ENCODE measurements at regions not wholly inside any gene's neighbourhood (a gene's known extent, or its start where the extent isn't known, plus 50 kb on each side); places are given as distances from the start of the nearest gene placed in this dataset.
"Not testable (repeated sequence)": the region's sequence is repeated elsewhere in the genome, so short reads cannot be mapped to it uniquely, and the experiment has no call there.

- in situ Hi-C loops (cut with MboI; ENCODE audit: low sequenced_read_pairs) = no loop called here
These were observed 383.6 kb downstream of the SLITRK1 start for GRCh38 chr13:83498481-83499190.

DNA sequence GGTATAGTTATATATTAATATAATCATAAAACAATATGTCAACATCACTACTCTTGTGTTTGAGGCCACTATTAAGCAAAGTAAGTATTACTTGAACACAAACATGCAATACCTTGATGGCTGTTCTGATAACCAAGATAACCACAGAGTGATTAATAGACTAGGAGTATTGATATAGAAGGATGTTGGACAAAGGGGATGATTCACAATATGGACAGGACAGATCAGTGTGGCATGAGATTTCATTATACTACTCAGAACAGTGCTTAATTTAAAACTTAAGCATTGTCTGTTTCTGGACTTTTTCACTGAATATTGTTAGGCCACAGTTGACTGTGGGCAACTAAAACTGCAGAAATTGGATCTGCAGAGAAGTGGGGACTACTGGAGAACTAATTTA lies 384.2 kb downstream of the SLITRK1 start:
- in situ Hi-C loops (cut with MboI; ENCODE audit: low sequenced_read_pairs) = no loop called here

DNA sequence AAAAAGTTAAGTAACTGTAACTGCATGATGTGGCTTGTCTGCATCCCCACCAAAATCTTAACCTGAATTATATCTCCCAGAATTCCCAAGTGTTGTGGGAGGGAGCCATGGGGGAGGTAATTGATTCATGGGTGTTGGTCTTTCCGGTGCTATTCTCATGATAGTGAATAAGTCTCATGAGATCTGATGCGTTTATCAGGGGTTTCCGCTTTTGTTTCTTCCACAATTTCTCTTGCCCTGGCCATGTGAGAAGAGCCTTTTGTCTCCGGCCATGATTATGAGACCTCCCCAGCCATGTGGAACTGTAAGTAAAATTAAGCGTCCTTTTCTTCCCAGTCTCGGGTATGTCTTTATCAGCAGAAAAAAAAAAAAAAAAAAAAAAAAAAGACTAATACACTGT lies 385.8 kb downstream of the SLITRK1 start:
- in situ Hi-C loops (cut with MboI; ENCODE audit: low sequenced_read_pairs) = no loop called here

DNA sequence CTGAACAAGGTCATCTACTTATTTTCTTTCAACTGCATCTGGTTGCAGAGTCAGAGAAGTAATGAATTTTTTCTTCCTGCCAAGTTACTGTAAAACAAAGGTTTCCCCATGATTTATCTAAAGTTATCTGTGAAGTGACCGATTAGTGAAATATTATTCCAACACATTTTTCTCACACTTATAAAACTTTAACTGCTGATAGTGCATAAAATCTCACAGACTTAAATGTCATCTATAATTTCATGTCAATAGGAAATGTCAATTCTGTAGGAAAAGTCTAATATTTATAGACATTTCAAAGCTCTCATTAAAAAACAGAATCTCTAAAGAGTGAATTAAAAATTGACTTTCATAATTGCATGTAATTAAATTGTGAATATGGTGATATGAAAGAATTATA lies 397.2 kb downstream of the SLITRK1 start:
- in situ Hi-C loops (cut with MboI; ENCODE audit: low sequenced_read_pairs) = no loop called here

DNA sequence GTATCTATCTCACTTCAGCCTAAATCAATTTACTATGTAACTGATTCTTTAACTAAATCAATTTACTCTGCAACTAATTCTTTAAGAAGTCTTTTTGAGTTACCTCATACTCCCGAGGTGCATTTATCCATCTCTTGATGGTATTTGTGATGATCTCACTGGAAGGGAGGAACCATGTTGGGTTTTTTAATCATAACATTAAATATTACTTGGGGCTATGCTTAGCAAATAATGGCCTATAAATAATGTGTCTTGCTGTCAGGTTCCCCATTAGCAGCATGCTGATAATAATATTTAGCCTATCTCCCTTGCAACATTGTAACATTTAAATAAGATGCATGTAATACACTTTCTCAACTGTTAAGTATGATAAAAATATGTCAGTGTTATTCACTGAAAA lies 411.3 kb downstream of the SLITRK1 start:
- in situ Hi-C loops (cut with MboI; ENCODE audit: low sequenced_read_pairs) = no loop called here

GRCh38 chr13:83470133-83470797 lies 412.0 kb downstream of the SLITRK1 start:
- in situ Hi-C loops (cut with MboI; ENCODE audit: low sequenced_read_pairs) = no loop called here

GRCh38 chr13:83453723-83454122 lies 428.6 kb downstream of the SLITRK1 start:
- in situ Hi-C loops (cut with MboI; ENCODE audit: low sequenced_read_pairs) = no loop called here

- in situ Hi-C loops (cut with MboI; ENCODE audit: low sequenced_read_pairs) = no loop called here
These were observed 429.0 kb downstream of the SLITRK1 start for GRCh38 chr13:83453300-83453699.

DNA sequence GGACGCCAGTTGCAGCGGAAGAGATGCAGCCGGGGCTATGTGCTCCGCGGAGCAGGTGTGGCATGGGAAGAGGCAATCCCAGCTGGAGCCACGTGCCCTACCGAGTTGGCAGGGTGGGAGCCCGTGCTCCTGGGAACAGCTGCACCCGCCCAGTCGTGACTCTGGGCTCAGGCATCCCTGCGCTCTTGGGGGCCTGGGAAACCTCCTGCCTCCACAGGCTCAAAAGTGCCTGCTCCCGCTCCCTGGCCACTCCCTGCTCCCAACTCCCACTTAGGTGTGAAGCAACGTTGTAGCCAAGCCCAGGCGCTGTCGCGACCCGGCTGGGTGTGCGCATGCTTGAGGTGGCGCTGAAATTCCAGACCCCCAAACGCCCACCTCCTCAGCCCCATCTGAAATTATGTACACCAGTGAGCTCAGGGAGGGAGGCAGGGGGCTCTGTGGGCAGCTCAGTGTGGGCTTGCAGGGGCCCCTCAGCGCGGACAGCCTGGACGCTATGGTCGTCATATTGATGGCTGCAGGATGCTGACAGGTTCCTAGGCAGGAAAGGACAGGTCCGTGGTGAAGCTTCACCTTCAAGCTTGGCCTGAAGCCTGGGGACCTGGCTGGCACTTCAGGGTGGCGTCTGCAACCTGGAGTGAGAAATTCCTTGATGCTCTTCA lies 429.9 kb downstream of the SLITRK1 start:
- in situ Hi-C loops (cut with MboI; ENCODE audit: low sequenced_read_pairs) = no loop called here

- in situ Hi-C loops (cut with MboI; ENCODE audit: low sequenced_read_pairs) = no loop called here
These were observed 431.7 kb downstream of the SLITRK1 start for GRCh38 chr13:83450591-83450990.

- in situ Hi-C loops (cut with MboI; ENCODE audit: low sequenced_read_pairs) = no loop called here
These were observed 432.4 kb downstream of the SLITRK1 start for GRCh38 chr13:83449668-83450395.

GRCh38 chr13:83440465-83440864 lies 441.8 kb downstream of the SLITRK1 start:
- in situ Hi-C loops (cut with MboI; ENCODE audit: low sequenced_read_pairs) = no loop called here

DNA sequence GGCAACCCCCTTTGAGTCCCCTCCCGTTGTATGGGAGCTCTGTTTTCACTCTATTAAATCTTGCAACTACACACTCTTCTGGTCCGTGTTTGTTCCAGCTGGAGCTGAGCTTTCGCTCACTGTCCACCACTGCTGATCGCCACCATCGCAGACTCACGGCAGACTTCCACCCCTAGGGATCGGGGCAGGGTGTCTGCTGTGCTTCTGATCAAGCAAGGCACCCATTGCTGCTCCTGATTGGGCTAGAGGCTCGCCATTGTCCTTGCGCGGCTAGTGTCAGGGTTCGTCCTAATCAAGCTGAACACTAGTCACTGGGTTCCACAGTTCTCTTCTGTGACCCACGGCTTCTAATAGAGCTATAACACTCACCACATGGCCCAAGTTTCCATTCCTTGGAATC lies 442.8 kb downstream of the SLITRK1 start:
- in situ Hi-C loops (cut with MboI; ENCODE audit: low sequenced_read_pairs) = not testable (repeated sequence)

- in situ Hi-C loops (cut with MboI; ENCODE audit: low sequenced_read_pairs) = no loop called here
These were observed 458.4 kb downstream of the SLITRK1 start for GRCh38 chr13:83423861-83424260.

DNA sequence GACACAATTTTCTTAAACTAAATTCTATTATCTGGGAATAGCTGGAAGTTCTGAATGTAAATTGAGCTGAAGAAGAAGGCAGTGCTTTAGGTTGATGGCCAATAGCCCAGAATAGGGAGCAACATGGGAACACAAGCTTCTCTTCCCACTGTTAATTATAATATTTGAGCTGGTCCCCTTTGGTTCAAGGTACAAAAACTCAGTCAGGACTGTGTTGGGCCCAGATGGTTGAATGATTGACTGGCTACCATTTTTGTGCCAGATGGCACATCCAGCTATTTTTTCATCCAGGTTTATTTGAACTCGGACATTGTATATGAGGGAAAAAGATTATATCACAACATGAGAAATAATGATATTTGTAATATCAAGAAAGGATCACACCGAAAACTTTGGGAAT lies 458.9 kb downstream of the SLITRK1 start:
- in situ Hi-C loops (cut with MboI; ENCODE audit: low sequenced_read_pairs) = no loop called here

- in situ Hi-C loops (cut with MboI; ENCODE audit: low sequenced_read_pairs) = no loop called here
These were observed 467.9 kb downstream of the SLITRK1 start for GRCh38 chr13:83414393-83414792.

DNA sequence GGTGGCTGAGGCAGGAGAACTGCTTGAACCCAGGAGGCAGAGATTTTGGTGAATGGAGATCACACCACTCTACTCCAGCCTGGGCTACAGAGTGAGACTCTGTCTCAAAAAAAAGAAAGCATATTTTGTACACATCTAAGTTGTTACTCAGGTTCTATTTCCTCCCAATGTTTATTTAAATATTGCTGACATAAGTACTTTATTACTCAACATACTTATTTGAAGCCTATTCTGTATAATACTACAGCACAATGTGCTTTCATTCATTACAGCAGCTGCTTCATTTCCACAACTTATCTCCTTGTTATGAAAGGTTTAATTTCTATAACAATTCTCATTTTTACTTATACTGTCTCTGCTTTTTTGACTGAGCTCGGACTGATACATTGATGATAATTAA lies 495.7 kb downstream of the SLITRK1 start:
- in situ Hi-C loops (cut with MboI; ENCODE audit: low sequenced_read_pairs) = no loop called here

DNA sequence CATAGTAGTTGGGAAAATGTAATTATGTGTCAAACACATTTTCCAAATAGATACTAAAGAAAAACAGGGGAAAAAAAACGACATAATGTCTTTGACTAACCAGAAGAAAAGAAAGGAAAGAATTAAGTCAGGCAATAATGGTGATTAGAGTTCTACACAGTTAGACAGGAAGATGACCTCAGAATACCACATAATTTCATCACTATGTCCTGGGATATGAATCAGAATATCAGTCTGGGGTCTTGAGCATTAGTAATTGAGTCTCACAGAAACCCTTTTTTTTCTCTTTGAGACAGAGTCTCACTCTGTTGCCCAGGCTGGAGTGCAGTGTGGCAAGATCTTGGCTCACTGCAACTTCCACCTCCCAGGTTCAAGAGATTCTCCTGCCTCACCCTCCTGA lies 503.4 kb downstream of the SLITRK1 start:
- in situ Hi-C loops (cut with MboI; ENCODE audit: low sequenced_read_pairs) = no loop called here

- in situ Hi-C loops (cut with MboI; ENCODE audit: low sequenced_read_pairs) = no loop called here
These were observed 504.8 kb downstream of the SLITRK1 start for GRCh38 chr13:83377491-83377890.

DNA sequence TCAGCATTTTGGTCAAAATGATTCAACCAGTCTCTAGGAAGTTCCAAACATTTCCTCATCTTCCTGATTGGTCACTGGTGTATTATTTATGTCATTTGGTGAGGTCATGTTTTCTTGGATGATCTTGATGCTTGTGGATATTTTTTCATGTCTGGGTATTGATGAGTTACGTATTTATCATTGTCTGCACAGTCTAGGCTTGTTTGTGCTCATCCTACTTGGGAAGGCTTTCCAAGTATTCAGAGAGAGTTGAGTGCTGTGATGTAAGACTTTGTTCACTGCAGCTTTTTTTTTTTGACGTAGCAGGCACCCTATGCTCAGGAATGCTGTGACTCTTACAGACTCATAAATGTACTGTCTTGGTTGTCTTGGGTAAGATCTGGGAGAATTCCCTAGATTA lies 509.5 kb downstream of the SLITRK1 start:
- in situ Hi-C loops (cut with MboI; ENCODE audit: low sequenced_read_pairs) = no loop called here

DNA sequence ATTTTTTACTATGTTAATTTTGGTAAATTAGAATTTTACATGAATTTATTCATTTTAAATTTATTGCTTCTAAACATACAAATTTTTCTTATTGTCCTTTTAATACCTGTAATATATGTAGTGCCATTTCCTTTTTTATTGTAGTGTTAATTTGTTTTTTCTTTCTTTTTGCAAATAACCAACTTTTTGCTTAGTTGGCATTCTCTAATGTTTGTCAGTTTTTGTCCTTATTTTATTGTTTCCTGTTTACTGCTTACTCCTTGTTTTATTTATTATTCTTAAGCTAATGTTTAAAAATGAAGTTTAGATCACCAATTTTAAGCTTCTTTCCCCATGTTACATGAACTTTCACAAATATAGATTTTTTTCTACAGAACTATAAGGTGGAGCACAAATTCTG lies 516.6 kb downstream of the SLITRK1 start:
- in situ Hi-C loops (cut with MboI; ENCODE audit: low sequenced_read_pairs) = no loop called here

DNA sequence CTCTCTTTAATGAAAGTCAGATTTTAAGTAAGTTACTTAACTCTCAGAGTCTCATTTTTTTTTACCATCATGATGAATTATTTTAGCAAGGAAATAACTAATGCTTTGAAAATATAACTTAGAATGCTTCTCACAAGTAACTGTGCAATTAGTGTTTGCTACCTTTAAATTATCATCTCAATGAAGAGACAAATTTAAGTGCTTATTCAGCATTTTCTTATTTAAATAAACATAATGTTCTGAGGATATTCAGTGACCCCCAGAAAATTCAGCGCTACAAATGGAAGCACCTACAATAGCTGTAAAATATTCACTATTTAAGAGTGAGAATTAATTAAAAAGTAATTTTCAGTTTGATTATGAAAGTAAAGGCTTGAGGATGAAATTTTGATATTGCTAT lies 527.2 kb downstream of the SLITRK1 start:
- in situ Hi-C loops (cut with MboI; ENCODE audit: low sequenced_read_pairs) = no loop called here

All from HL-60/S4 treated with phorbol 12-myristate 13-acetate at 8.2 ng/mL for 4 days and 3 days (cell line).